Upper lobe of right lung (tissue), 1 donor: ENCODE measurements at regions not wholly inside any gene's neighbourhood (a gene's known extent, or its start where the extent isn't known, plus 50 kb on each side); places are given as distances from the start of the nearest gene placed in this dataset.

Source experiments
- ATAC-seq: fragments of 200-7000 bp; cut with Tn5 transposase; one replicate; pipeline ENCODE4 v1.9.1; 2020; ENCODE audit warnings: mild to moderate bottlenecking, moderate library complexity
- DNase-seq: peaks from one replicate; pipeline ENCODE4 v3.0.0-alpha.2; 2020
- H3K27ac ChIP-seq: fragments of 200-600 bp; one replicate; pipeline ENCODE4 v1.8.0; 2022
- H3K27me3 ChIP-seq: fragments of 200-600 bp; one replicate; pipeline ENCODE4 v1.8.0; 2022; ENCODE audit warnings: mild to moderate bottlenecking
- H3K36me3 ChIP-seq: fragments of 200-600 bp; one replicate; pipeline ENCODE4 v1.8.0; 2022
- H3K4me1 ChIP-seq: fragments of 200-600 bp; one replicate; pipeline ENCODE4 v1.8.0; 2022
- H3K4me3 ChIP-seq: fragments of 200-600 bp; one replicate; pipeline ENCODE4 v1.8.0; 2022; ENCODE audit warnings: mild to moderate bottlenecking
- H3K9me3 ChIP-seq: fragments of 200-600 bp; one replicate; pipeline ENCODE4 v1.8.0; 2022
- CTCF ChIP-seq: fragments of 200-600 bp; IDR thresholded peaks from one replicate; pipeline ENCODE4 v1.8.0; 2022; ENCODE audit warnings: antibody characterized with exemption
- intact Hi-C: fragments of 100-400 bp; cut with DNase I; formaldehyde crosslinking; loops from one replicate; pipeline ENCODE4 v1.11.0; 2022
- donor health status: DM: no; HTN: yes; CAD: no; lungs with severe emphysema.

- DNase-seq: no peak
- intact Hi-C loops: no loop called here
- no peaks in the 10 kb centered on the region for H3K27me3 ChIP-seq
- no peak for ATAC-seq
- H3K27ac ChIP-seq: no peak overlapping the region
- no peaks in the 10 kb centered on the region for H3K4me1 ChIP-seq
- no peaks in the 10 kb centered on the region for H3K36me3 ChIP-seq
- TF ChIP-seq CTCF: no peak
- H3K4me3 ChIP-seq: no peak overlapping the region
- H3K9me3 ChIP-seq: no peaks in the 10 kb centered on the region
Measured at GRCh38 chr4:161273607-161274006, 890.2 kb downstream of the FSTL5 start.

GRCh38 chr4:161260819-161261218, 903.0 kb downstream of the FSTL5 start:
- no peaks in the 10 kb centered on the region for H3K4me1 ChIP-seq

GRCh38 chr4:161256716-161257115, 907.1 kb downstream of the FSTL5 start:
- no peak for ATAC-seq
- H3K9me3 ChIP-seq: peaks cover 19% of the 10 kb centered on the region
- H3K27me3 ChIP-seq: no peaks in the 10 kb centered on the region
- no peak overlapping the region for H3K4me3 ChIP-seq
- DNase-seq: no peak
- H3K4me1 ChIP-seq: no peaks in the 10 kb centered on the region
- H3K36me3 ChIP-seq: no peaks in the 10 kb centered on the region
- no peak for TF ChIP-seq CTCF
- intact Hi-C loops: no loop called here
- H3K27ac ChIP-seq: no peak overlapping the region

More at GRCh38 chr4:161260819-161261218, 903.0 kb downstream of the FSTL5 start:
- no peak for TF ChIP-seq CTCF
- ATAC-seq (no peak), DNase-seq (no peak)
- Histone ChIP-seq H3K27ac (no peak overlapping the region), H3K9me3 (peaks cover 16% of the 10 kb centered on the region), H3K36me3 (no peaks in the 10 kb centered on the region), H3K27me3 (no peaks in the 10 kb centered on the region), H3K4me3 (no peak overlapping the region)
- intact Hi-C loops: no loop called here

GRCh38 chr4:161256172-161256571, 907.6 kb downstream of the FSTL5 start:
- ATAC-seq (no peak), DNase-seq (no peak)
- no peak for TF ChIP-seq CTCF
- Histone ChIP-seq H3K36me3 (no peaks in the 10 kb centered on the region), H3K27me3 (no peaks in the 10 kb centered on the region), H3K4me1 (no peaks in the 10 kb centered on the region), H3K9me3 (peaks cover 19% of the 10 kb centered on the region), H3K4me3 (no peak overlapping the region), H3K27ac (no peak overlapping the region)
- intact Hi-C loops: no loop called here

- intact Hi-C loops: no loop called here
- no peak overlapping the region for H3K4me3 ChIP-seq
- H3K27ac ChIP-seq: no peak overlapping the region
- H3K27me3 ChIP-seq: no peaks in the 10 kb centered on the region
- no peak for TF ChIP-seq CTCF
- ATAC-seq: no peak
- H3K9me3 ChIP-seq: peaks cover 19% of the 10 kb centered on the region
- H3K36me3 ChIP-seq: no peaks in the 10 kb centered on the region
- no peak for DNase-seq
- H3K4me1 ChIP-seq: no peaks in the 10 kb centered on the region
Measured at GRCh38 chr4:161254375-161254774, 909.4 kb downstream of the FSTL5 start.

- intact Hi-C loops: no loop called here
- ATAC-seq (peak; percentile 51), DNase-seq (no peak)
- no peaks in the 10 kb centered on the region for H3K4me1 ChIP-seq
- H3K27ac ChIP-seq: no peak overlapping the region
- H3K9me3 ChIP-seq: peaks cover 19% of the 10 kb centered on the region
- TF ChIP-seq CTCF: peak; percentile 63
- no peaks in the 10 kb centered on the region for H3K27me3 ChIP-seq
- H3K4me3 ChIP-seq: no peak overlapping the region
- H3K36me3 ChIP-seq: no peaks in the 10 kb centered on the region
Measured at GRCh38 chr4:161252520-161253141, 911.2 kb downstream of the FSTL5 start.
